ENCODE measurements at regions not wholly inside any gene's neighbourhood (a gene's known extent, or its start where the extent isn't known, plus 50 kb on each side); places are given as distances from the start of the nearest gene placed in this dataset.
"Not testable (repeated sequence)": the region's sequence is repeated elsewhere in the genome, so short reads cannot be mapped to it uniquely, and the experiment has no call there.

- DNase-seq (ENCODE audit: low read depth in 2 of 3, low spot score in 2 of 3): no peak
Observed at GRCh38 chr7:156028521-156028920, 216.3 kb upstream of the SHH start.

- DNase-seq (ENCODE audit: low read depth in 2 of 3, low spot score in 2 of 3): no peak
Observed at GRCh38 chr7:156027821-156028220, 215.6 kb upstream of the SHH start.

- no peak for DNase-seq (ENCODE audit: low read depth in 2 of 3, low spot score in 2 of 3)
Observed at GRCh38 chr7:156026603-156027002, 214.3 kb upstream of the SHH start.

- no peak for DNase-seq (ENCODE audit: low read depth in 2 of 3, low spot score in 2 of 3)
Observed at GRCh38 chr7:156026076-156026600, 213.9 kb upstream of the SHH start.

GRCh38 chr7:156025675-156026074, 213.4 kb upstream of the SHH start:
- DNase-seq (ENCODE audit: low read depth in 2 of 3, low spot score in 2 of 3): no peak

- no peak for DNase-seq (ENCODE audit: low read depth in 2 of 3, low spot score in 2 of 3)
Observed at GRCh38 chr7:156024201-156024600, 211.9 kb upstream of the SHH start.

- DNase-seq (ENCODE audit: low read depth in 2 of 3, low spot score in 2 of 3): no peak
Observed at GRCh38 chr7:156022483-156023459, 210.5 kb upstream of the SHH start.

GRCh38 chr7:156021471-156021870, 209.2 kb upstream of the SHH start:
- DNase-seq (ENCODE audit: low read depth in 2 of 3, low spot score in 2 of 3): no peak

GRCh38 chr7:156020566-156020965, 208.3 kb upstream of the SHH start:
- no peak for DNase-seq (ENCODE audit: low read depth in 2 of 3, low spot score in 2 of 3)

- DNase-seq (ENCODE audit: low read depth in 2 of 3, low spot score in 2 of 3): no peak
Observed at GRCh38 chr7:156019776-156020565, 207.7 kb upstream of the SHH start.

- no peak for DNase-seq (ENCODE audit: low read depth in 2 of 3, low spot score in 2 of 3)
Observed at GRCh38 chr7:156019308-156019707, 207.0 kb upstream of the SHH start.

- no peak for DNase-seq (ENCODE audit: low read depth in 2 of 3, low spot score in 2 of 3)
Observed at GRCh38 chr7:156017916-156018700, 205.8 kb upstream of the SHH start.

- DNase-seq (ENCODE audit: low read depth in 2 of 3, low spot score in 2 of 3): no peak
Observed at GRCh38 chr7:156017431-156017830, 205.2 kb upstream of the SHH start.

GRCh38 chr7:156015237-156016020, 203.2 kb upstream of the SHH start:
- no peak for DNase-seq (ENCODE audit: low read depth in 2 of 3, low spot score in 2 of 3)

GRCh38 chr7:156014808-156015207, 202.5 kb upstream of the SHH start:
- no peak for DNase-seq (ENCODE audit: low read depth in 2 of 3, low spot score in 2 of 3)

GRCh38 chr7:156014201-156014600, 201.9 kb upstream of the SHH start:
- DNase-seq (ENCODE audit: low read depth in 2 of 3, low spot score in 2 of 3): no peak

- DNase-seq (ENCODE audit: low read depth in 2 of 3, low spot score in 2 of 3): no peak
Observed at GRCh38 chr7:156012412-156012811, 200.1 kb upstream of the SHH start.

- DNase-seq (ENCODE audit: low read depth in 2 of 3, low spot score in 2 of 3): no peak
Observed at GRCh38 chr7:156009569-156009968, 197.3 kb upstream of the SHH start.

- DNase-seq (ENCODE audit: low read depth in 2 of 3, low spot score in 2 of 3): not testable (repeated sequence)
Observed at GRCh38 chr7:156006876-156007275, 194.6 kb upstream of the SHH start.

GRCh38 chr7:156006024-156006423, 193.8 kb upstream of the SHH start:
- DNase-seq (ENCODE audit: low read depth in 2 of 3, low spot score in 2 of 3): no peak

Data from hematopoietic multipotent progenitor cell (in vitro differentiated cells).